HCT116 (cell line): ENCODE measurements at regions not wholly inside any gene's neighbourhood (a gene's known extent, or its start where the extent isn't known, plus 50 kb on each side); places are given as distances from the start of the nearest gene placed in this dataset.
"Not testable (repeated sequence)": the region's sequence is repeated elsewhere in the genome, so short reads cannot be mapped to it uniquely, and the experiment has no call there.

Experiments
- ATAC-seq: fragments of 200-7000 bp; cut with Tn5 transposase; 2 replicates; pipeline ENCODE4 v1.9.1; 2020; ENCODE audit warnings: mild to moderate bottlenecking, moderate library complexity
- BruUV-seq: library from RNA; stranded (reverse); fragments of 400-500 nt; replicated peaks from 2 replicates; lab custom pipeline; 2021; lab: Mats Ljungman, UMichigan
- CTCF ChIA-PET: fragments of 300-600 bp; sonication (Branson Sonifier 250); formaldehyde crosslinking; loops from one replicate; lab custom pipeline; 2021; ENCODE audit warnings: antibody characterized with exemption; lab: Charles Lee
- POLR2A ChIA-PET: fragments of 300-600, 350-600 bp; sonication (Branson Sonifier 250); formaldehyde crosslinking; loops from one replicate; lab custom pipeline; 2021; ENCODE audit warnings: antibody characterized with exemption; lab: Charles Lee
- RAD21 ChIA-PET, 2 experiments: fragments of 300-600 bp; sonication (Branson Sonifier 250); formaldehyde crosslinking; loops; one replicate each; lab custom pipeline; 2023; ENCODE audit warnings: low total read pairs in 2 of 2; ENCODE audit not compliant: uncharacterized antibody in 2 of 2, unreplicated experiment in 2 of 2, low non-redundant PET in 1 of 2; lab: Charles Lee
- DNase-seq: peaks from one replicate; pipeline ENCODE4 v3.0.0-alpha.2; 2010; ENCODE audit warnings: low read depth, low spot score
- H2AFZ ChIP-seq: fragments of 200-600 bp; shearing (Covaris generic), sonication (generic); 2 replicates; pipeline ENCODE4 v1.6.1; 2017; ENCODE audit warnings: low read depth, mixed run types, mixed read lengths, antibody characterized with exemption, low read length; ENCODE audit not compliant: poor library complexity, severe bottlenecking
- H3K27ac ChIP-seq: 2 replicates; pipeline ENCODE4 v1.5.1; 2012; ENCODE audit warnings: low read depth, low read length
- H3K27me3 ChIP-seq: fragments of 200-600 bp; sonication (generic); 2 replicates; pipeline ENCODE4 v1.6.1; 2016; ENCODE audit warnings: mixed run types, low read length, mixed read lengths; ENCODE audit not compliant: insufficient read depth
- H3K36me3 ChIP-seq, 2 experiments: fragments of 200-500 bp in 1 of 2; fragments of 200-600 bp in 1 of 2; sonication (Bioruptor generic) in 1 of 2; sonication (generic) in 1 of 2; 2 replicates each; pipeline versions ENCODE4 v1.5.1 to v1.6.1; 2014 to 2016; ENCODE audit warnings: low read length in 2 of 2, inconsistent platforms in 1 of 2, mixed read lengths in 1 of 2, mixed run types in 1 of 2; ENCODE audit not compliant: insufficient read depth in 2 of 2, control insufficient read depth in 1 of 2
- H3K4me1 ChIP-seq, 2 experiments: fragments of 200-600 bp in 1 of 2; sonication (generic) in 1 of 2; 2 replicates each; pipeline versions ENCODE4 v1.5.1 to v1.6.1; 2012 to 2017; ENCODE audit warnings: low read length in 2 of 2, inconsistent platforms in 1 of 2, mild to moderate bottlenecking in 1 of 2, mixed read lengths in 1 of 2, mixed run types in 1 of 2, moderate library complexity in 1 of 2; ENCODE audit not compliant: insufficient read depth in 2 of 2, control insufficient read depth in 1 of 2
- H3K4me2 ChIP-seq: fragments of 200-600 bp; sonication (generic); 2 replicates; pipeline ENCODE4 v1.6.1; 2017; ENCODE audit warnings: mixed run types, low read length, mixed read lengths
- H3K4me3 ChIP-seq, 2 experiments: fragments of 200-600 bp in 1 of 2; sonication (generic) in 1 of 2; replicated peaks in 1 of 2; 2 replicates each; pipeline ENCODE4 v1.5.1; 2011 to 2016; ENCODE audit warnings: low read length in 2 of 2, control low read depth in 1 of 2, low read depth in 1 of 2, mild to moderate bottlenecking in 1 of 2, mixed read lengths in 1 of 2, mixed run types in 1 of 2
- H3K79me2 ChIP-seq: fragments of 200-600 bp; sonication (generic); 2 replicates; pipeline ENCODE4 v1.6.1; 2017; ENCODE audit warnings: mild to moderate bottlenecking, mixed run types, low read length, moderate library complexity, mixed read lengths; ENCODE audit not compliant: insufficient read depth
- H3K9ac ChIP-seq: fragments of 200-600 bp; sonication (generic); 2 replicates; pipeline ENCODE4 v1.6.1; 2016; ENCODE audit warnings: low read length, mixed read lengths
- H3K9me2 ChIP-seq: fragments of 200-600 bp; sonication (generic), shearing (Covaris generic); 2 replicates; pipeline ENCODE4 v1.6.1; 2017; ENCODE audit warnings: mixed run types, mild to moderate bottlenecking, moderate library complexity; ENCODE audit not compliant: insufficient read depth
- H3K9me3 ChIP-seq, 2 experiments: fragments of 200-500 bp in 1 of 2; fragments of 200-600 bp in 1 of 2; sonication (Bioruptor generic) in 1 of 2; sonication (generic) in 1 of 2; 2 replicates each; pipeline ENCODE4 v1.6.1; 2014 to 2017; ENCODE audit warnings: low read length in 2 of 2, mixed read lengths in 2 of 2, inconsistent platforms in 1 of 2, low read depth in 1 of 2, mild to moderate bottlenecking in 1 of 2, mixed run types in 1 of 2, moderate library complexity in 1 of 2; ENCODE audit not compliant: control insufficient read depth in 1 of 2, insufficient read depth in 1 of 2
- H4K20me1 ChIP-seq: fragments of 200-600 bp; sonication (generic), shearing (Covaris generic); 2 replicates; pipeline ENCODE4 v1.6.1; 2017; ENCODE audit warnings: mixed run types, mild to moderate bottlenecking, moderate library complexity; ENCODE audit not compliant: insufficient read depth
- intact Hi-C: fragments of 100-400 bp; cut with micrococcal nuclease; formaldehyde crosslinking; loops from 2 replicates; pipeline ENCODE4 v1.10.0; 2022

DNA sequence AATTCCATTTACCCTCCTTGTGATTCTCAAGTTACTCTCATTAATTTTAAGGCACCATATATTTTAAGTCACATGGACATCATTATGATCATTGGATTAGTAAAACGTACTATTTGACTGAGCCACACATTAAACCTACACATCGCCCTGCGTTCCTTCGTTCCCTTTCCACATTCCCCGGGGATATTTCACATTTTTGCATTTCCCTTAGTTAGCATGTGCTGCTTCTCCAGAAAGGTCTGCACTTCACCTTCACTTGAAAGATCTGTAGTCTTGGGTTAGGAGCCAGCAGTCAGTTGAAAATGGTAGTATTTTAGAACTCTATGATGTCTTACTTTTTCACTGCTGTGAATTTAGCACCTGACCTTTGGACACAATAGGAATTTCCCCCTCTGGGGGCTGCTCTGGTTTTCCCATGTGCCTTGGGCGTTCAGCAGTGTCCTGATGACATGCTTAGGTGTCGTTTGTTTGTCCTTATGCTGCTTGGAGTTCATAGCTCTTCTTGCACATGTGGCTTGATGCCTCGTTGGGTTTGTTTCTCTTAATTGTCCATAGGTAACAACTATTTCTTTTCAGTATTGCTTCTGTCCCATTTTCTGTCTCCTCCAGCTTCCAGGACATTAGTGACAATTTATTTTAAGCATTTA is 56.9 kb upstream of the NBPF20 start:
- H3K9me3 ChIP-seq, H3K79me2 ChIP-seq, intact Hi-C loops, BruUV-seq, H2AFZ ChIP-seq, H3K27ac ChIP-seq, DNase-seq, H3K4me3 ChIP-seq, POLR2A ChIA-PET, RAD21 ChIA-PET, H3K4me2 ChIP-seq, CTCF ChIA-PET, H3K36me3 ChIP-seq, H3K27me3 ChIP-seq, H3K9ac ChIP-seq, H4K20me1 ChIP-seq, ATAC-seq, H3K4me1 ChIP-seq, H3K9me2 ChIP-seq: not testable (repeated sequence)

DNA sequence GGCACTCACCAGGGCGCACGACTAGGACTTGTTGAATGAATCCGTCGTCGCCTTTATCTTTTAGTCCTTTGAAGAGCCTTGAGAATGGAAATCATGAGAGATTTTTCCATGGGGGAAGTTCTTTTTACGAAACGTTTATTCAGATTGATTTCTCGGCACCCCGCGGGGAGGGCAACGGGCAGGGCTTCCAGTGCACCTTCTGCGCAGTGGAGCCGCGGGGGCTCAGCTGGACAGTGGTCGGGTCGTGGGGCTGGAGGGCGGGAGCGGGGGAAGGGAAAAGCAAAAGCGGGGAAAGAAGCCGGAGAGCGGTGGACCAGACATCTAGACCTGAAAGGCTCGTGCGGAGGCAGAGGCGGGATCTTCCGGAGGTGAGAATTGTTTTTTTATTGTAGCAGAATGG is 50.6 kb upstream of the NBPF20 start:
- H3K36me3 ChIP-seq, H3K9ac ChIP-seq, H3K9me2 ChIP-seq, H3K4me1 ChIP-seq, ATAC-seq, H2AFZ ChIP-seq, RAD21 ChIA-PET, intact Hi-C loops, H3K79me2 ChIP-seq, BruUV-seq, H3K4me3 ChIP-seq, H3K27ac ChIP-seq, H3K4me2 ChIP-seq, DNase-seq, CTCF ChIA-PET, H3K27me3 ChIP-seq, H4K20me1 ChIP-seq, POLR2A ChIA-PET, H3K9me3 ChIP-seq: not testable (repeated sequence)

DNA sequence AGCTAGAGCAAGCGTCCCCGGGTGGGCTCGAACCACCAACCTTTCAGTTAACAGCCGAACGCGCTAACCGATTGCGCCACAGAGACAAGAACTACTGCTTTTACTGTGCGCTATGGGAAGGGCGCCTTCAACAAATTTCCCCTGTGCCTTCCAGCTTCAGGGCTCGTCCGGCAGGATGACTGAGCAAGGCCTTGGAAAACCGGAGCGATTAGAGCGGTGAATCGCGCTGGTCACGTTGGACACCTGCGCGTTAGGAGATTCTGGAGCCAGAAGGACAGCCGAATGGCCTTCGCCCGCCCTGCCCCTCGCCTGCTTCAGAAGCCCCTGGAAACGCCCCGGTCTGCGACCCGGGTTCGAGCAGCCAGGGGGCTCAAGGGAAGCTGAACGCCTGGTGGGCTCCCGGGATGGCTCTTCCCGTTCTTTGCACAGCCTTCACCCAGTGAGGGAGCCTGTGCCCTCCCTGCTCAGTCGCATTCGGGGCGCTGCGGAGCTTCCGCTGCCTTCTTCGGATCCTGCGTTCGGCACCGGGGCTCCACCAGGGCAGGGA is 50.0 kb upstream of the NBPF20 start:
- intact Hi-C loops, H3K4me2 ChIP-seq: not testable (repeated sequence)

More for the DNA sequence above, 50.0 kb upstream of the NBPF20 start:
- H3K27ac ChIP-seq, RAD21 ChIA-PET, H3K9ac ChIP-seq, H4K20me1 ChIP-seq, BruUV-seq, H3K4me1 ChIP-seq, H3K9me2 ChIP-seq, H3K9me3 ChIP-seq, H3K79me2 ChIP-seq, ATAC-seq, H3K4me3 ChIP-seq, CTCF ChIA-PET, POLR2A ChIA-PET, DNase-seq, H2AFZ ChIP-seq, H3K36me3 ChIP-seq, H3K27me3 ChIP-seq: not testable (repeated sequence)
